ENCODE measurements at regions not wholly inside any gene's neighbourhood (a gene's known extent, or its start where the extent isn't known, plus 50 kb on each side); places are given as distances from the start of the nearest gene placed in this dataset.

- DNase-seq: no peak
- Histone ChIP-seq H3K9ac (ENCODE audit: low read depth in 2 of 2, low read length in 2 of 2) (no peak overlapping the region), H3K4me1 (no peaks in the 10 kb centered on the region), H3K9me3 (no peaks in the 10 kb centered on the region), H3K27me3 (no peaks in the 10 kb centered on the region), H3K4me3 (no peak overlapping the region), H3K27ac (no peak overlapping the region), H3K36me3 (no peaks in the 10 kb centered on the region)
- TF ChIP-seq CTCF (IDR thresholded peaks at IDR 0.05): no peak
- intact Hi-C loops (cut with DNase I): no loop called here
Measured at GRCh38 chr4:108291137-108291536, 122.4 kb upstream of the LEF1 start.

- Histone ChIP-seq H3K4me1 (no peaks in the 10 kb centered on the region), H3K9ac (ENCODE audit: low read depth in 2 of 2, low read length in 2 of 2) (no peak overlapping the region), H3K9me3 (no peaks in the 10 kb centered on the region), H3K27me3 (no peaks in the 10 kb centered on the region), H3K27ac (no peak overlapping the region), H3K4me3 (no peak overlapping the region), H3K36me3 (no peaks in the 10 kb centered on the region)
- intact Hi-C loops (cut with DNase I): no loop called here
- no peak for TF ChIP-seq CTCF (IDR thresholded peaks at IDR 0.05)
- no peak for DNase-seq
Measured at GRCh38 chr4:108287834-108288413, 119.2 kb upstream of the LEF1 start.

- Histone ChIP-seq H3K36me3 (no peaks in the 10 kb centered on the region), H3K27ac (no peak overlapping the region), H3K4me3 (no peak overlapping the region), H3K27me3 (no peaks in the 10 kb centered on the region), H3K9me3 (no peaks in the 10 kb centered on the region), H3K9ac (ENCODE audit: low read depth in 2 of 2, low read length in 2 of 2) (no peak overlapping the region), H3K4me1 (no peaks in the 10 kb centered on the region)
- TF ChIP-seq CTCF (IDR thresholded peaks at IDR 0.05): no peak
- intact Hi-C loops (cut with DNase I): no loop called here
- DNase-seq: no peak
Measured at GRCh38 chr4:108280072-108280471, 111.3 kb upstream of the LEF1 start.

- no peak overlapping the region for H3K4me3 ChIP-seq
- TF ChIP-seq CTCF (IDR thresholded peaks at IDR 0.05): no peak
- no peak for DNase-seq
- intact Hi-C loops (cut with DNase I): no loop called here
- H3K27ac ChIP-seq: no peak overlapping the region
- H3K36me3 ChIP-seq: no peaks in the 10 kb centered on the region
- H3K9me3 ChIP-seq: no peaks in the 10 kb centered on the region
- H3K4me1 ChIP-seq: no peaks in the 10 kb centered on the region
- H3K27me3 ChIP-seq: no peaks in the 10 kb centered on the region
- no peak overlapping the region for H3K9ac ChIP-seq (ENCODE audit: low read depth in 2 of 2, low read length in 2 of 2)
Measured at GRCh38 chr4:108276690-108277089, 108.0 kb upstream of the LEF1 start.

GRCh38 chr4:108272986-108273385 is 104.3 kb upstream of the LEF1 start:
- intact Hi-C loops (cut with DNase I): no loop called here

More at GRCh38 chr4:108272986-108273385, 104.3 kb upstream of the LEF1 start:
- Histone ChIP-seq H3K27ac (no peak overlapping the region), H3K36me3 (no peaks in the 10 kb centered on the region), H3K9ac (ENCODE audit: low read depth in 2 of 2, low read length in 2 of 2) (no peak overlapping the region), H3K4me1 (no peaks in the 10 kb centered on the region), H3K4me3 (no peak overlapping the region), H3K9me3 (no peaks in the 10 kb centered on the region), H3K27me3 (no peaks in the 10 kb centered on the region)
- no peak for TF ChIP-seq CTCF (IDR thresholded peaks at IDR 0.05)
- no peak for DNase-seq

All from colonic mucosa (tissue), 4 donors.